HUES6 (cell line): ENCODE measurements at regions not wholly inside any gene's neighbourhood (a gene's known extent, or its start where the extent isn't known, plus 50 kb on each side); places are given as distances from the start of the nearest gene placed in this dataset.
"Not testable (repeated sequence)": the region's sequence is repeated elsewhere in the genome, so short reads cannot be mapped to it uniquely, and the experiment has no call there.

Experiments
- H3K27ac ChIP-seq: 2 replicates; pipeline ENCODE4 v1.7.0; 2013; ENCODE audit warnings: low read depth, mild to moderate bottlenecking, low read length, inconsistent platforms
- H3K27me3 ChIP-seq: 2 replicates; pipeline ENCODE4 v1.6.1; 2013; ENCODE audit warnings: low read length; ENCODE audit not compliant: control insufficient read depth, insufficient read depth
- H3K36me3 ChIP-seq: 2 replicates; pipeline ENCODE4 v1.6.1; 2013; ENCODE audit warnings: low read length; ENCODE audit not compliant: control insufficient read depth, insufficient read depth
- H3K4me1 ChIP-seq: 2 replicates; pipeline ENCODE4 v1.6.1; 2013; ENCODE audit warnings: low read length; ENCODE audit not compliant: control insufficient read depth, insufficient read depth
- H3K4me3 ChIP-seq: 2 replicates; pipeline ENCODE4 v1.5.1; 2013; ENCODE audit warnings: low read depth, low read length
- H3K9ac ChIP-seq: one replicate; pipeline ENCODE4 v1.6.1; 2013; ENCODE audit warnings: mild to moderate bottlenecking, low read length
- H3K9me3 ChIP-seq: 2 replicates; pipeline ENCODE4 v1.6.1; 2013; ENCODE audit warnings: low read depth, low read length; ENCODE audit not compliant: control insufficient read depth, insufficient read depth

- Histone ChIP-seq H3K27me3 (no peaks in the 10 kb centered on the region), H3K9ac (no peak overlapping the region), H3K4me1 (no peaks in the 10 kb centered on the region), H3K36me3 (no peaks in the 10 kb centered on the region), H3K9me3 (no peaks in the 10 kb centered on the region), H3K27ac (no peak overlapping the region), H3K4me3 (no peak overlapping the region)
These were observed 294.7 kb upstream of the LRP1B start for GRCh38 chr2:142425551-142425950.

- Histone ChIP-seq H3K4me3 (no peak overlapping the region), H3K36me3 (no peaks in the 10 kb centered on the region)
These were observed 292.8 kb upstream of the LRP1B start for GRCh38 chr2:142423603-142424002.

GRCh38 chr2:142422769-142423168 lies 292.0 kb upstream of the LRP1B start:
- H3K9ac ChIP-seq = no peak overlapping the region
- no peaks in the 10 kb centered on the region for H3K27me3 ChIP-seq
- H3K36me3 ChIP-seq = no peaks in the 10 kb centered on the region
- no peaks in the 10 kb centered on the region for H3K4me1 ChIP-seq
- no peak overlapping the region for H3K4me3 ChIP-seq
- no peaks in the 10 kb centered on the region for H3K9me3 ChIP-seq
- H3K27ac ChIP-seq = no peak overlapping the region

More at GRCh38 chr2:142423603-142424002, 292.8 kb upstream of the LRP1B start:
- Histone ChIP-seq H3K9ac (no peak overlapping the region), H3K27ac (no peak overlapping the region), H3K9me3 (no peaks in the 10 kb centered on the region), H3K27me3 (no peaks in the 10 kb centered on the region), H3K4me1 (no peaks in the 10 kb centered on the region)

- Histone ChIP-seq H3K27me3 (no peaks in the 10 kb centered on the region), H3K27ac (no peak overlapping the region), H3K36me3 (no peaks in the 10 kb centered on the region), H3K9me3 (no peaks in the 10 kb centered on the region), H3K4me3 (no peak overlapping the region), H3K9ac (no peak overlapping the region), H3K4me1 (no peaks in the 10 kb centered on the region)
These were observed 291.2 kb upstream of the LRP1B start for GRCh38 chr2:142422041-142422440.

- H3K9me3 ChIP-seq, H3K36me3 ChIP-seq, H3K4me1 ChIP-seq, H3K27me3 ChIP-seq, H3K4me3 ChIP-seq, H3K27ac ChIP-seq, H3K9ac ChIP-seq: not testable (repeated sequence)
These were observed 287.9 kb upstream of the LRP1B start for GRCh38 chr2:142418699-142419098.

- Histone ChIP-seq H3K9ac (no peak overlapping the region), H3K27me3 (no peaks in the 10 kb centered on the region), H3K36me3 (no peaks in the 10 kb centered on the region), H3K9me3 (no peaks in the 10 kb centered on the region), H3K27ac (no peak overlapping the region), H3K4me3 (no peak overlapping the region), H3K4me1 (no peaks in the 10 kb centered on the region)
These were observed 286.2 kb upstream of the LRP1B start for GRCh38 chr2:142416996-142417395.

- no peaks in the 10 kb centered on the region for H3K9me3 ChIP-seq
- H3K27me3 ChIP-seq = no peaks in the 10 kb centered on the region
- no peaks in the 10 kb centered on the region for H3K4me1 ChIP-seq
- no peak overlapping the region for H3K4me3 ChIP-seq
- no peaks in the 10 kb centered on the region for H3K36me3 ChIP-seq
- no peak overlapping the region for H3K27ac ChIP-seq
- no peak overlapping the region for H3K9ac ChIP-seq
These were observed 284.6 kb upstream of the LRP1B start for GRCh38 chr2:142415461-142415860.

- no peaks in the 10 kb centered on the region for H3K4me1 ChIP-seq
- no peak overlapping the region for H3K9ac ChIP-seq
- no peaks in the 10 kb centered on the region for H3K36me3 ChIP-seq
- no peak overlapping the region for H3K27ac ChIP-seq
- no peaks in the 10 kb centered on the region for H3K27me3 ChIP-seq
- peaks cover 31% of the 10 kb centered on the region for H3K9me3 ChIP-seq
- no peak overlapping the region for H3K4me3 ChIP-seq
These were observed 267.4 kb upstream of the LRP1B start for GRCh38 chr2:142398212-142398611.

GRCh38 chr2:142395291-142395690 lies 264.5 kb upstream of the LRP1B start:
- Histone ChIP-seq H3K9ac (no peak overlapping the region), H3K27ac (no peak overlapping the region), H3K36me3 (no peaks in the 10 kb centered on the region), H3K4me3 (no peak overlapping the region), H3K27me3 (no peaks in the 10 kb centered on the region), H3K4me1 (no peaks in the 10 kb centered on the region), H3K9me3 (peaks cover 26% of the 10 kb centered on the region)

GRCh38 chr2:142380372-142380771 lies 249.6 kb upstream of the LRP1B start:
- Histone ChIP-seq H3K9ac (no peak overlapping the region), H3K4me1 (no peaks in the 10 kb centered on the region), H3K27ac (no peak overlapping the region)

GRCh38 chr2:142362069-142362468 lies 231.3 kb upstream of the LRP1B start:
- not testable (repeated sequence) for H3K27me3 ChIP-seq, H3K4me1 ChIP-seq, H3K27ac ChIP-seq, H3K9ac ChIP-seq, H3K36me3 ChIP-seq, H3K9me3 ChIP-seq, H3K4me3 ChIP-seq

More at GRCh38 chr2:142380372-142380771, 249.6 kb upstream of the LRP1B start:
- Histone ChIP-seq H3K36me3 (no peaks in the 10 kb centered on the region), H3K4me3 (no peak overlapping the region), H3K27me3 (no peaks in the 10 kb centered on the region), H3K9me3 (no peaks in the 10 kb centered on the region)

- H3K9ac ChIP-seq = no peak overlapping the region
- H3K27ac ChIP-seq = no peak overlapping the region
- no peaks in the 10 kb centered on the region for H3K4me1 ChIP-seq
- no peaks in the 10 kb centered on the region for H3K9me3 ChIP-seq
- H3K36me3 ChIP-seq = no peaks in the 10 kb centered on the region
- H3K4me3 ChIP-seq = no peak overlapping the region
- H3K27me3 ChIP-seq = no peaks in the 10 kb centered on the region
These were observed 216.9 kb upstream of the LRP1B start for GRCh38 chr2:142347751-142348150.
